GM12878 (cell line): ENCODE measurements at regions not wholly inside any gene's neighbourhood (a gene's known extent, or its start where the extent isn't known, plus 50 kb on each side); places are given as distances from the start of the nearest gene placed in this dataset.

ENCODE experiments used
- ATAC-seq: fragments of 200-7000 bp; cut with Tn5 transposase; 3 replicates; pipeline ENCODE4 v1.9.1; 2020; ENCODE audit warnings: mild to moderate bottlenecking, moderate library complexity
- BruUV-seq: library from RNA; stranded (reverse); fragments of 400-500 nt; replicated peaks from 2 replicates; lab custom pipeline; 2021; lab: Mats Ljungman, UMichigan
- CTCF ChIA-PET: fragments of 300-600 bp; sonication (Branson Sonifier 250); formaldehyde crosslinking; extraction: SDS; loops from one replicate; lab custom pipeline; 2021; ENCODE audit warnings: inconsistent platforms; lab: Yijun Ruan, JAX
- POLR2A ChIA-PET: fragments of 350-600 bp; formaldehyde crosslinking; extraction: SDS; loops from one replicate; lab custom pipeline; 2021; ENCODE audit warnings: inconsistent platforms; lab: Charles Lee
- RAD21 ChIA-PET: fragments of 300-600 bp; sonication (Branson Sonifier 250); formaldehyde crosslinking; loops from one replicate; lab custom pipeline; 2023; ENCODE audit warnings: antibody characterized with exemption; ENCODE audit not compliant: unreplicated experiment; lab: Charles Lee
- SMC1A ChIA-PET: fragments of 300-600 bp; sonication (Branson Sonifier 250); formaldehyde crosslinking; loops from one replicate; lab custom pipeline; 2023; ENCODE audit not compliant: unreplicated experiment, uncharacterized antibody; lab: Charles Lee
- DNase-seq: peaks from one replicate; pipeline ENCODE4 v3.0.0-alpha.2; 2011; ENCODE audit warnings: low read depth, low spot score
- FAIRE-seq: peaks from 3 replicates; lab custom pipeline; 2011; peaks lifted over from hg19 to GRCh38; lab: Jason Lieb, UNC
- H2AFZ ChIP-seq: 2 replicates; pipeline ENCODE4 v1.6.0; 2011; ENCODE audit warnings: low read depth, low read length, control low read depth; ENCODE audit not compliant: control insufficient read depth
- H3K27ac ChIP-seq: 2 replicates; pipeline ENCODE4 v1.5.1; 2011; ENCODE audit warnings: control low read depth; ENCODE audit not compliant: control insufficient read depth, insufficient read depth
- H3K27me3 ChIP-seq, 2 experiments: replicated peaks in 1 of 2; 2 replicates each; pipeline versions ENCODE4 v1.6.0 to v1.6.1; 2011; ENCODE audit warnings: low read length in 1 of 2; ENCODE audit not compliant: control insufficient read depth in 2 of 2, insufficient read depth in 2 of 2
- H3K36me3 ChIP-seq, 2 experiments: 2 replicates each; pipeline ENCODE4 v1.5.1; 2011; ENCODE audit warnings: low read length in 1 of 2; ENCODE audit not compliant: control insufficient read depth in 2 of 2, insufficient read depth in 2 of 2
- H3K4me1 ChIP-seq: 2 replicates; pipeline ENCODE4 v1.6.1; 2011; ENCODE audit warnings: mild to moderate bottlenecking, low read length, moderate library complexity, mixed read lengths; ENCODE audit not compliant: control insufficient read depth, insufficient read depth
- H3K4me2 ChIP-seq: 2 replicates; pipeline ENCODE4 v1.6.0; 2011; ENCODE audit warnings: control low read depth; ENCODE audit not compliant: control insufficient read depth, insufficient read depth
- H3K4me3 ChIP-seq: fragments of 200-600 bp; sonication (generic); 2 replicates; pipeline ENCODE4 v1.5.1; 2016
- H3K79me2 ChIP-seq: 2 replicates; pipeline ENCODE4 v1.6.0; 2011; ENCODE audit warnings: low read length; ENCODE audit not compliant: control insufficient read depth, insufficient read depth
- H3K9ac ChIP-seq: 2 replicates; pipeline ENCODE4 v1.8.0; 2011; ENCODE audit warnings: low read length, control low read depth, mixed read lengths; ENCODE audit not compliant: control insufficient read depth, insufficient read depth
- H3K9me3 ChIP-seq: replicated peaks from 3 replicates; pipeline ENCODE4 v1.5.1; 2011; ENCODE audit warnings: mild to moderate bottlenecking, low read length; ENCODE audit not compliant: control insufficient read depth, insufficient read depth
- H4K20me1 ChIP-seq: 2 replicates; pipeline ENCODE4 v1.6.0; 2011; ENCODE audit not compliant: control insufficient read depth, insufficient read depth
- BHLHE40 ChIP-seq, 2 experiments: fragments of 450-650 bp in 1 of 2; IDR thresholded peaks; 2 replicates each; pipeline ENCODE4 v1.6.1; 2011 to 2017; ENCODE audit warnings: low read depth in 2 of 2, borderline replicate concordance in 1 of 2, improper control_type of control experiment in 1 of 2, low read length in 1 of 2, mild to moderate bottlenecking in 1 of 2
- CEBPB ChIP-seq, 2 experiments: fragments of 150-350 bp in 1 of 2; IDR thresholded peaks; 2 replicates each; pipeline ENCODE4 v1.6.1; 2012 to 2014; ENCODE audit warnings: low read depth in 2 of 2, low read length in 2 of 2, borderline replicate concordance in 1 of 2, inconsistent platforms in 1 of 2
- DPF2 ChIP-seq: fragments of 450-650 bp; IDR thresholded peaks from 2 replicates; pipeline ENCODE4 v1.6.1; 2017; ENCODE audit warnings: mild to moderate bottlenecking
- EP300 ChIP-seq, 2 experiments: fragments of 150-350 bp in 1 of 2; IDR thresholded peaks; 2 replicates each; pipeline ENCODE4 v1.6.1; 2011 to 2012; ENCODE audit warnings: low read depth in 2 of 2, low read length in 2 of 2, borderline replicate concordance in 1 of 2, improper control_type of control experiment in 1 of 2, inconsistent platforms in 1 of 2; ENCODE audit not compliant: control insufficient read depth in 1 of 2
- HDAC6 ChIP-seq: fragments of 200-600 bp; sonication (generic); IDR thresholded peaks from one replicate; pipeline ENCODE4 v1.8.0; 2017; ENCODE audit warnings: antibody characterized with exemption; ENCODE audit not compliant: unreplicated experiment
- HDGF ChIP-seq: fragments of 450-650 bp; IDR thresholded peaks from 2 replicates; pipeline ENCODE4 v1.6.1; 2016; ENCODE audit warnings: antibody characterized with exemption
- IKZF1 ChIP-seq: fragments of 450-650 bp; conservative IDR thresholded peaks from 2 replicates; pipeline ENCODE4 v1.6.1; 2017; ENCODE audit warnings: antibody characterized with exemption, mild to moderate bottlenecking
- IRF4 ChIP-seq: IDR thresholded peaks from 2 replicates; pipeline ENCODE4 v1.6.1; 2011; ENCODE audit warnings: low read depth, low read length
- MAX ChIP-seq: IDR thresholded peaks from 2 replicates; pipeline ENCODE4 v1.6.1; 2012; ENCODE audit warnings: low read depth, low read length, improper control_type of control experiment
- MYB ChIP-seq: fragments of 150-350 bp; IDR thresholded peaks from 2 replicates; pipeline ENCODE4 v1.6.1; 2014; ENCODE audit warnings: mild to moderate bottlenecking, low read depth, low read length, borderline replicate concordance
- NBN ChIP-seq: fragments of 450-650 bp; IDR thresholded peaks from 2 replicates; pipeline ENCODE4 v1.6.1; 2016
- NFIC ChIP-seq: IDR thresholded peaks from 2 replicates; pipeline ENCODE4 v1.6.1; 2012; ENCODE audit warnings: low read depth, mild to moderate bottlenecking, inconsistent platforms, low read length, moderate library complexity
- POLR2AphosphoS2 ChIP-seq: IDR thresholded peaks from 2 replicates; pipeline ENCODE4 v1.6.1; 2011; ENCODE audit warnings: low read depth, mild to moderate bottlenecking, low read length, improper control_type of control experiment, moderate library complexity
- RAD51 ChIP-seq: fragments of 450-650 bp; IDR thresholded peaks from 2 replicates; pipeline ENCODE4 v1.6.1; 2016; ENCODE audit warnings: moderate library complexity, mild to moderate bottlenecking, inconsistent platforms
- RUNX3 ChIP-seq: IDR thresholded peaks from 2 replicates; pipeline ENCODE4 v1.6.1; 2012; ENCODE audit warnings: low read length, inconsistent platforms
- STAT3 ChIP-seq: IDR thresholded peaks from 2 replicates; pipeline ENCODE4 v1.6.1; 2011; ENCODE audit warnings: low read depth, low read length, improper control_type of control experiment
- ZNF217 ChIP-seq: fragments of 450-650 bp; IDR thresholded peaks from 2 replicates; pipeline ENCODE4 v1.6.1; 2017; ENCODE audit warnings: antibody characterized with exemption, mild to moderate bottlenecking
- WGBS: methylation state at CpG from one replicate; pipeline ENCODE4 v1.1.6; 2016; ENCODE audit warnings: low lambda C conversion rate; ENCODE audit not compliant: insufficient replicate concordance, insufficient coverage; ENCODE audit errors: missing lambda C conversion rate; 5-methylcytosine and 5-hydroxymethylcytosine counted together
- in situ Hi-C: fragments of 300-500 bp; cut with MboI; formaldehyde crosslinking; loops from 9 replicates; pipeline ENCODE4 v1.14.3; 2018; ENCODE audit warnings: mixed read lengths
- intact Hi-C: fragments of 100-400 bp; cut with micrococcal nuclease; formaldehyde crosslinking; loops from one replicate; pipeline ENCODE4 v1.14.2; 2022; ENCODE audit not compliant: unreplicated experiment
- TF ChIP-seq, protein P1 (sequence below): fragments of 450-650 bp; IDR thresholded peaks from 2 replicates; pipeline ENCODE4 v1.6.1; 2018; ENCODE audit warnings: mild to moderate bottlenecking, low read depth, moderate library complexity; ENCODE audit not compliant: partially characterized antibody

DNA sequence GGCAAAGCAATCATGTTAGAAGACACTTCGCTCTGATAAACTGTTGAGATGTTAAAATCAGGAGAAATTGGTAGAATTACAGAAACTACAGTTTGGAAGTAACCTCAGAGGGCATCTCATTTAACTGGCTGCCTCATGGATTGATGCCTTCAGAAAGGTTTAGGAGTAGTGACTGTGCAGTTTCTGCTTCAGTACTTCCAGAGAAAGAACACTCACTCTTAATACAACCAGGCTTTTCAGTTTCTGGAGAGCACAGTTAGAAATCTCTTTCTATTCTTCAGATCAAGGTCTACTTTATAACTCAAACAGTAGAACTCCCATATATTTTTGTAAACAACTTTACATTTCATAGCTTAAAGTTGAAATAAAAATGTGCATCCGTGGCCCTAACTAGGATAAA is 1358.9 kb upstream of the LRRTM3 start:
- no TSS peak for BruUV-seq
- Histone ChIP-seq H3K27ac (no peak overlapping the region), H4K20me1 (no peaks in the 10 kb centered on the region), H3K79me2 (no peaks in the 10 kb centered on the region), H3K9ac (no peak overlapping the region), H3K4me3 (no peak overlapping the region), H3K4me2 (no peak overlapping the region), H3K9me3 (no peaks in the 10 kb centered on the region), H2AFZ (no peak overlapping the region), H3K27me3 (no peaks in the 10 kb centered on the region), H3K4me1 (no peaks in the 10 kb centered on the region), H3K36me3 (no peaks in the 10 kb centered on the region)
- ATAC-seq = no peak
- ChIA-PET SMC1A (interaction anchor here (0.6 kb wide), 1 partner anchor 126 kb away, joined by 3 read pairs; no protein-coding TSS in a partner anchor), CTCF (no interaction called here), RAD21 (no interaction called here), POLR2A (no interaction called here)
- TF ChIP-seq MAX (no peak), NBN (no peak), IRF4 (no peak), RUNX3 (no peak), HDGF (no peak), BHLHE40 (IDR thresholded peaks at IDR 0.05; ENCODE audit: borderline replicate concordance in 1 of 2, low read depth in 2 of 2, low read length in 1 of 2) (no peak), HDAC6 (no peak), MYB (no peak), DPF2 (no peak), EP300 (IDR thresholded peaks at IDR 0.05; ENCODE audit: borderline replicate concordance in 1 of 2, control insufficient read depth in 1 of 2, low read depth in 2 of 2, low read length in 2 of 2) (no peak), CEBPB (IDR thresholded peaks at IDR 0.05; ENCODE audit: borderline replicate concordance in 1 of 2, low read depth in 2 of 2, low read length in 2 of 2) (no peak), IKZF1 (no peak), POLR2AphosphoS2 (no peak), NFIC (no peak), STAT3 (no peak), ZNF217 (no peak), RAD51 (no peak)
- TF ChIP-seq, protein P1, sequence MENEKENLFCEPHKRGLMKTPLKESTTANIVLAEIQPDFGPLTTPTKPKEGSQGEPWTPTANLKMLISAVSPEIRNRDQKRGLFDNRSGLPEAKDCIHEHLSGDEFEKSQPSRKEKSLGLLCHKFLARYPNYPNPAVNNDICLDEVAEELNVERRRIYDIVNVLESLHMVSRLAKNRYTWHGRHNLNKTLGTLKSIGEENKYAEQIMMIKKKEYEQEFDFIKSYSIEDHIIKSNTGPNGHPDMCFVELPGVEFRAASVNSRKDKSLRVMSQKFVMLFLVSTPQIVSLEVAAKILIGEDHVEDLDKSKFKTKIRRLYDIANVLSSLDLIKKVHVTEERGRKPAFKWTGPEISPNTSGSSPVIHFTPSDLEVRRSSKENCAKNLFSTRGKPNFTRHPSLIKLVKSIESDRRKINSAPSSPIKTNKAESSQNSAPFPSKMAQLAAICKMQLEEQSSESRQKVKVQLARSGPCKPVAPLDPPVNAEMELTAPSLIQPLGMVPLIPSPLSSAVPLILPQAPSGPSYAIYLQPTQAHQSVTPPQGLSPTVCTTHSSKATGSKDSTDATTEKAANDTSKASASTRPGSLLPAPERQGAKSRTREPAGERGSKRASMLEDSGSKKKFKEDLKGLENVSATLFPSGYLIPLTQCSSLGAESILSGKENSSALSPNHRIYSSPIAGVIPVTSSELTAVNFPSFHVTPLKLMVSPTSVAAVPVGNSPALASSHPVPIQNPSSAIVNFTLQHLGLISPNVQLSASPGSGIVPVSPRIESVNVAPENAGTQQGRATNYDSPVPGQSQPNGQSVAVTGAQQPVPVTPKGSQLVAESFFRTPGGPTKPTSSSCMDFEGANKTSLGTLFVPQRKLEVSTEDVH = no peak
- intact Hi-C loops (no loop called here), in situ Hi-C loops (no loop called here)
- DNase-seq = no peak
- FAIRE-seq = no peak
- WGBS = 0% methylated on average over 2 of the region's 2 CpGs
